ENCODE measurements at regions not wholly inside any gene's neighbourhood (a gene's known extent, or its start where the extent isn't known, plus 50 kb on each side); places are given as distances from the start of the nearest gene placed in this dataset.
"Not testable (repeated sequence)": the region's sequence is repeated elsewhere in the genome, so short reads cannot be mapped to it uniquely, and the experiment has no call there.

DNA sequence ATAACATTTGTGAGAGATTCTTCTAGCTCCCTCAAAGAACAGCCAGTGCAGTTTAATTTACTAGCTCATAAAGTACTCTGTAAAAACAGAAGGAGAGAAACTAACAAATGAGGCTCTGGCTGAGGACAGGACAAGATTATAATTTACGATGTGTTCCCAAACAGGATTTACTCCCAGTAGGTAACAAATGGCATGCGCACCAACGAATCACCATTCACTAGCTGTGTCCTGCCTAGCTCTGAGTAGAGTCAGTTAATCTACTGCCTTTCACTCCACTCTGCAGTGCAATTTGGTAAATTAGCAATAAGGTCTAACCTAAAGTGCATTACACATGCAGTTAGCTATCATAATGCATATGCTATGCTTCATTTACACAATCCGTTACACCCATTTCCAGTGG, 497.4 kb upstream of the CCNG1 start:
- FAIRE-seq (no peak), DNase-seq (ENCODE audit: low spot score) (no peak)

DNA sequence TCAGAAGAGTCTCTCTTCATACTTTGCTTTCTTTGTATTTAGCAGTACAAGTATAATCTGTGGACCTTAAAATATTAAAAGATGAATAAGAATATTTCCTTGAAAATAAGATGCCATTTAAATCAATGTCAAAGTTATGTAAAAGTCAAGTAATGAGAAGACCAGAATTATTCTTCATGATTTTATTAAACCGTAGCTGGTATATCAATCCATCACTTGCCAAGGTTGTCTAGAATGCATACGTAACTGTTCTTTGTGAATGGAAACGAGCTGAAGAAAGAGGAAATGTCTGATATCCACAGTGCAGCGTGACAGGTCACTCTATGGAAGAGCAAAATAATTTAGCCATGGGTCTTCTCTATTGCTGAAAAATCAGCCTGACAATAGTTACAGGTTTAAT, 488.7 kb upstream of the CCNG1 start:
- FAIRE-seq = no peak
- DNase-seq (ENCODE audit: low spot score) = no peak

DNA sequence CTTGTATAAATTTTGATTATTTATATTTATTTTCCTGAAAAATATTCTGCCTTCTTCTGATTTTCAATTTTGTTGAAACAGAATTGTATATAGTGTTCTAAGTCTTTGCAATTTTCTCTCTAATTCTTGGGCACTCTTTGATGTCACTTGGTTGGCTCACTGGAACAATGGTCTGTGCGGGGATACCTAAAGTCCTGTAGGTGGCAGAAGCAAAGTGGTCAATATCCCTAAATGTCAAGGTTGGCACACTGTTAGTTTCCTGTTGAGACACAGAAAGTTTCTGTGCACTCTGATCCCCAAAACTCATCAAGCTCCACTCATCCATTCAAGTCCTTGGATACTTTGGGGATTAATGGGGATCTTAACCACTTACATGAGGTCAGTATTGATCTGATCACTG, 480.8 kb upstream of the CCNG1 start:
- no peak for DNase-seq (ENCODE audit: low spot score)
- FAIRE-seq = no peak

DNA sequence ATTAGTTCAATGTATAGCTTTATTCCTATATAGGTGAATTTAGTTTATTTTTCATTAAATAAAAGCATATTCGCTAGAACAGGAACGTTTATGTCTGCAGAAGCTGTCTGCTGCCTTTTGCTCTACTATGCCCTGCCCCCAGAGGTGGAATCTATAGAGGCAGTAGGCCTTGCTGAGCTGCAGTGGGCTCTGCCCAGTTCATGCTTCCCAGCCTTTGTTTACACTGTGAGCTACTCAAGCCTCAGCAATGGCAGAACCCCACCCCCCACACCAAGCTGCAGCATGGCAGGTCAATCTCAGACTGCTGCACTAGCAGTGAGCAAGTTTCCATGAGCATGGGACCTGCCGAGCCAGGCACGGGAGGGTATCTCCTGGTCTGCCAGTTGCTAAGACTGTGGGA, 473.3 kb upstream of the CCNG1 start:
- not testable (repeated sequence) for DNase-seq (ENCODE audit: low spot score); FAIRE-seq

DNA sequence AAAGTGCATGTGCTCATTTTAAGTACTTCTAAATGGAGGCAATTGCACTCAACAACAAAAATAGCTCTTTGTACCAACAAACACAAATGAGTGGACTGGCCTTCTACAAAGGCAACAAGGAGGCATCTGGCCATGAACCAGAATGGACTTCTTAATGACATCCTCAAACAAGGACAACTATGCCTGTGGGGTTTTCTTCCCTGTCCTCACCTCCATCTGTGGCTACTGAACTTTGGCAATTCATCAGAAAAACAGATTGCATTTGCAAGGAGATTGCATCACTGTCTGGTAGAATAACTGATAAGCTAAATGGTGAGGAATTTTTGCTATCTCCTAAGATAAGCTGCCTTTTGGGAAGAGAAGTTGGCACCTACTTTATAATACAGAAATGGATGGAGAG, 447.3 kb upstream of the CCNG1 start:
- FAIRE-seq = no peak

DNA sequence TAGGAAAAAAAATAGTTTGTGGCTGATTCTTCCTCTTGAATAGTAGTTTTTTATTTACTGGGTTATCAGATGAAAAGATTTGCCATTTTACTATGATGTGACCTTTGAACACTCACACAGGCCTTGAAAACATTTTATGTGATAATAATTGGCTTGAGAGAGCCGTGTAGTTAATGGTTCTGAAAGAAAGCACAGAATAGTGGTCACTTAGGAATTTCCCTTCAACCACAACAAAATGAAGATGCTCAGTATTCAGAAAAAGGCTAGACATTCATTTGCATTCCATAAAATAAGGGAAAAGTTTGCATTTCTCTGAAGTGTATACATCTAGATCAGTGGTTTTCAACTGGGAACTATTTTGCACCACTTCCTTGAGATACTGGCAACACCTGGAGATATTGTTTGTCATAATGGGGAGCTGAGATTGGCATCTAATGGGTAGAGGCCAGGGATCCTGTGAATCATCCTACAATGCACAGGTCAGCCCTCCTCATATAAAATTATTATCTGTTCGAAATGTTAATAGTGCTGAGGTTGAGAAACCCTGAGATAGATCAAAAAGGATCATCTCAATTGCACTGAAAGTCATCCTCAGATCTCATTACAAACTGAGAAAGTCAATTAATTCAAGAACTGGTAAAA, 446.4 kb upstream of the CCNG1 start:
- DNase-seq (ENCODE audit: low spot score) = no peak

More for the DNA sequence above, 447.3 kb upstream of the CCNG1 start:
- DNase-seq (ENCODE audit: low spot score) = no peak

DNA sequence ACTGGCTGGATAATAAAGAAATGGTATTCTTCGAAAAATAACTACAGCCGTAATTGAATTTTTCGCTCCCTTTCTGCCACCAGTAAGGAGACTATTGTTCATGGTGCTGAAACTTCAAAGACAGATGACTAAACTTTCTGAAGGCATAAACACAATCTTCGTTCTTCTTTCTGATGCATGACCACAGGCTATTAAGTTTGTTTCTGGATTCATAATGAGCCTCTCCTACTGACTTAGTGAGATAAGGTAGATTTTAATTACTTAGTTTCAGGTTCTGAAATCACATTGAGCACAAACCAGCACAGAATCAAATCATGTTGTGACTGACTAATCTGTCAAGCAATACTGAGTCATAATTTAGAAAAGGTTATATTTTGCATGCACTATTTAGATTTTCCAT, 441.8 kb upstream of the CCNG1 start:
- no peak for DNase-seq (ENCODE audit: low spot score)
- no peak for FAIRE-seq

More for the DNA sequence above, 446.4 kb upstream of the CCNG1 start:
- FAIRE-seq = no peak

DNA sequence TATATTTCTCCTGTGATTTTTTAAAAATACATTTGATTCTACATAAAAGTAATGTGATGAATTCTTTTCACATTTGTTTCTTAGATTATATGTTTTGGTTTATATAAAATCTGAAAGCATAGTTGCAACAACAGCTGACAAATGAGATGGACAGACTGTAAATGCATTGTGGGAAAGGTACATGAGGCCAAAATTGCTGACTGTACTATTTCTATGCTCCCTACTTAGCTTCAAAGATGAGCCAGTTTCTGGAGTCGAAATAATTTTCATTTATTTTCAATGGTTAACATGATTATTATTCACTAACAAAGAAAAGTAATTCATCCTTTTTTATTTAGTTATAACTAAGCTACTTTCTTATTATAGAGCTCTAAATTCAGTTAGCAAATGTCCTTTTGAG, 441.3 kb upstream of the CCNG1 start:
- DNase-seq (ENCODE audit: low spot score) = no peak
- FAIRE-seq = no peak

DNA sequence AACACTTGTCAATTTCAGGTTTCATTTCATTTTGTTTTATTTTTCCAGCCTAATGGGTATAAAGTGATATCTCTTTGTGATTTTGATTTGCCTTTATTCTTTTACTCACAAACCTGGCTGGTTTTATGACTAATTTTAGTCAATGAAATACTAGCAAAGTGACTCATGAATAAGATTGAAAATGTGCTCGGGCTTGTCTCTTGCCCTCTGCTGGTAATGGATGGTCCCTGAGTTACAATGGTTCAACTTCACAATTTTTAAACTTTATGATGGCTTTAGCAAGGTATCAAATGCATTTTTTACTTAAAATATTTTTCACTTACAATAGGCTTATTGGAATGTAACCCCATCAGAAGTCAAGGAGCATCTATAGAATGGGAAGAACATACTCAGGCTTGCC, 431.4 kb upstream of the CCNG1 start:
- DNase-seq (ENCODE audit: low spot score) (peak; percentile 25), FAIRE-seq (no peak)

DNA sequence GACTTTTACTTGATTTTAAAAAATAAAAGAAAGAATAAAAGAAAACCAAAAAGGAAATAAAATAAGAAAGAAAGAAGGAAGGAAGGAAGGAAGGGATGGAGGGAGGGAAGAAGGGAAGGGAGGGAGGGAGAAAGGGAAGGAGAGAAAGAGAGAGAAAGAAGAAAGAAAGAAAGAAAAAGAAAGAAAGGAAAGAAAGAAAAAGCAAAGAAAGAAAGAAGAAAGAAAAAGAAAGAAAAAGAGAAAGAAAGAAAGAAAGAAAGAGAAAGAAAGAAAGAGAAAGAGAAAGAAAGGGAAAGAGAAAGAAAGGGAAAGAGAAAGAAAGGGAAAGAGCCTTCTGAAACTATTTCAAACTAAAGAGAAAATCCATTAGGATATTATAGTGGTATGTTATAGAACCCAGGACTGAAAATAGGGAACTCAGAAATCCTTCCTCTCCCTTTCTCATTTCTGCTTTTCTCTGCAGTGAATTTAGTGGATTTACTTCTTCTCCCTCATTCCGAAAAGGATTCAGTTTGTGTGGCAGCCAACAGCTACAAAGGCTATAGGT, 414.7 kb upstream of the CCNG1 start:
- no peak for FAIRE-seq
- DNase-seq (ENCODE audit: low spot score) = no peak

DNA sequence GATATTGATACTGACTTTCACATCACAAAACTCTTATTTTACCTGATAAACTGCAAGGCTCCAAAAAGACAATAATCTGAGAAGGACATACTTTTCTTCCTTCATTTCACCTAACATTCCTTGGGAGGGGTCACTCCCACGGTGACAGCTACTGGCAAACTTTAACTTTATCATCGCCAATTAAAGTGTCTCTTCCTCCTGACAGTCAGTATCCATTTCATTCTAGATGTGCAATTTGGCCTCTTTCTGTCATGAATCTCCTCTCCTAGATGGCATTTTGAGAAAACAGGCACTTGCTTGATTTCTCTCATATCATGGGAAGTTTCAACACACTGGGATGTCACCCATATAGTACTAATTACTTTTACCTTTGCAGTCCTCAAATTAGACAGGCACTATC, 413.5 kb upstream of the CCNG1 start:
- DNase-seq (ENCODE audit: low spot score) (no peak), FAIRE-seq (no peak)

DNA sequence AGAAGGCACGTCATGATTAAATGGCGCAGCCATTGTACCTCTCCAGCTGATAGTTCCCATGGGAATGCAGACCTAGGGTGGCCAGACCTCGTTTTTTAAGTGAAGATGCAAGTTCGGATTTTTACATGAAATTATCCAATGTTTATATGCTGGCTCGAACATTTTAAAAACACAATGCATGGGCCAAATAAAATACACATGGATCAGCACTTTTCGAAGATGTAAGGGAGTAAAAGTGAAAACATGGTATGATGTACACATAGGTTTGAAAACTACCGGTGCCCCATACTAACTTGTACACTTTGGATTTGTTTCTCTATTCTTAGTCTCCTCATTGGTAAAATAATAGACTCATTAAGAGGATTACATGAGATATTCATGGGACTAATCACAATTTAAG, 412.5 kb upstream of the CCNG1 start:
- DNase-seq (ENCODE audit: low spot score) (no peak), FAIRE-seq (no peak)

DNA sequence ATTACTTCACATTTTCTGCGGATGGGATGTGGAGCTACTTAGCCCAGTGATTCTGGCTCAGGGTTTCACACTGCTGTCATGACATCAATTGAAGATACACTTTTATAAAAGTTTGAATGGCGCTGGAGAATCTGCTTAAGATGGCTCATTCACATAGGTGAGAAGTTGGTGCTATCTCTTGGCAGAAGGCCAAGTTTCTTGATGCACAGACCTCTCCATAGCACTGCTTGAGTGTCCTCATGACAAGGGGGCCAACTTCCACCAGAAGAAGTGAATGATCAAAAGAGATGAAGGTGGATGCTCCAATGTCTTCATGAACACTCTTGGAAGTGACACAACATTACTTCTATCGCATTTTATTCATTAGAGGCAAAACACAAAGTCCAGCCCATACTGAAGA, 403.7 kb upstream of the CCNG1 start:
- no peak for FAIRE-seq

DNA sequence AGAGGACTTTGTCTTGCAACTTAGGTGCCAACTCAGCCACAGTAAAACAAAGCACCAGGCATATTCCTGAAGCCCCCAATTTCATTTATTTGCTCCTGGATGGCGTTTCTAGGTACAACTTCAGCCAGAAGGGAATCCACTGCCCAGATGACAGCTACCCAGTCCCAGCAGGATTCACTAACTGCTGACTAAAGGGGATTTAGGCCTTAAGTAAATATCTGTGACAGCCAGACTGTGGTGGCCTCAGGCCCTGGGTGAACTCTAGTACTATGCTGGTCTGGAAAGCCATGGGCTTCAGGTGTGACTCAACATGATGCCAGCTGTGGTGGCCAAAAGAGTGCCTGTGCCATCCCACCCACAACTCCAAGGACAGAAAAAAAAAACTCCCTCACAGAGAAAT, 396.1 kb upstream of the CCNG1 start:
- DNase-seq (ENCODE audit: low spot score) (no peak), FAIRE-seq (no peak)

More for the DNA sequence above, 403.7 kb upstream of the CCNG1 start:
- no peak for DNase-seq (ENCODE audit: low spot score)

DNA sequence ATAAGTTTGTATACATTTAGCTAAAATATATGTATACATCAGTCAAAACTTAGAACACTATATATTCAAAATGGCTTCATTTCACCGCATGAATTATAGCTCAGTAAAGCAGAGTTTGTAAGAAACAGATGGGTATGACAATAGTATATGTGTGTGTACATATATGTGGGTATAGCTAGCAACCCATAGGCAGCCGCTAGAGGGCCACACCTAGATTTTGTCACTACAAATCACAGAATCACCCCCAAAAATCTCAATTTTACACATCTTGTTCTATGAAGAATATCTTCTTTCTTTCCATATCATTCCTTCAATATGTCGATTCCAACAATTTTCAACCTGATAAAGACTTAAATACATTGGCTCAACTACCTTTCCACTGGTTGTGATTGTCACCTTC, 357.8 kb upstream of the CCNG1 start:
- FAIRE-seq = no peak
- DNase-seq (ENCODE audit: low spot score) = no peak

DNA sequence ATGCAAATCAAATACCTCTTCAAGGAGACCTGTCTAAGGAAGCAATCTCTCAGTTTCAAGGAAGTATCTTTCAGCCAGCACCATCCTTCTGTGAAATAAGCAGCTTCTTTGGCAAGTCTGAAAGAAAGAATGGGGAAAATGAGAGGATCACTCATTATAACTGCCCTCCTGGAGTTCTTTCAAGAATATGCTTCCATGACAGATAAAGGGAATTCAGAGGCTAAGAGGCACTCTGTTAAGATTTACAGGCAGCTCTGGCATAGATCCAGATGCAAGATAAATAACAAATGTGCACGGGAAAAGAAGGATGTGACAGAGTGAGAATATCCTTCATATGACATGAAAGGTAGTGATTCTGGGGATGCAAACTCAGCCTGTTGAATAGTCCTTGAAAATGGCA, 348.2 kb upstream of the CCNG1 start:
- FAIRE-seq = no peak
- DNase-seq (ENCODE audit: low spot score) = no peak

DNA sequence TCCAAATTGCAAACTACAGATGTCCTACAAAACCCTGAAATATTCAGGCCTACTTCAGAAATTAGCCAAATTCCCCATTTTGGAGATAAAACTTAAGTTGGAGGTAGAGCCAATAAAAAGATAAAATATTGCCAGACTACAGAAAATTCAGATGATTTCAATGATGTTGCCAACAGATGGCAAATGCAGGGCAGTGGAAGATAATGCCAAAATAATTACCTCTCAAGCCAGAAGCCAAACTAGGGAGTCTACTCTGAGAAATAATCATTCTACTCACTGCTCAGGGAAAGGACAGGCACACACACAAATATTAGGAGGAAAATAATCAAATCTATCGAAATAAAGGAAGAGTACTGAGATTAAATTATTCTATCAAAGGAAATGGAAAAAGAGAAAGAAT, 347.5 kb upstream of the CCNG1 start:
- DNase-seq (ENCODE audit: low spot score) (no peak), FAIRE-seq (no peak)

DNA sequence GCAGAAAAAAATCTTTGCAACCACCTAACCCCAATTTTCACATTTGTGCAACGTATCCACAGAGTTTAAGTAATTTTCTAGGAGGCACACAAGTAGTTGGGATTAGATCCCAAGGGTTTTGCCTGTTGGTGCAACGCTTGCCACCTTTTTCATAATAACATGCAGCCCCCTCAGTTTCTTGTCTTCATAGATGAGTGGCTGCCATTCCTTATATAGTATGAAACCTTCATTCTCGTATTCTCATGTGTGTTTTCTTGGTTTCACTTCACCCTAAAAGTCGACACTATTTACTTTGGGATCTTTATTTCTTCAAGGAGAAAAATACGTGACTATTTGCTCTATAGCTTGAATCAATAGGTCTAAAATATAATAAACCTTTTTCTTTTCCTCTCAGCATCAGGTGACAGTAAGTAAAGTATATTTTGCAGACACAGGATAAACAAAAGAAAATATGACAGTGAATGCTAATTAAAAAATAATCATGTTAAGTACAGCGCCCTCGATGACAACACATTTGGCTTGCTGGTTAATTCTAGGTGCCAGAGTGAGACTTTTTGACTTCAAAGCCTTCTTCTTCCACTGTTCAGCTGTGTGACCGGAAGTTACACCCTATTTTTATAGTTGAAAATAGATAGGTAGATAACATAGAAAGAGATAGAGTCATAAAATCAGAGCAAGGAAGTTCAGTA, 342.8 kb upstream of the CCNG1 start:
- no peak for DNase-seq (ENCODE audit: low spot score)

DNA sequence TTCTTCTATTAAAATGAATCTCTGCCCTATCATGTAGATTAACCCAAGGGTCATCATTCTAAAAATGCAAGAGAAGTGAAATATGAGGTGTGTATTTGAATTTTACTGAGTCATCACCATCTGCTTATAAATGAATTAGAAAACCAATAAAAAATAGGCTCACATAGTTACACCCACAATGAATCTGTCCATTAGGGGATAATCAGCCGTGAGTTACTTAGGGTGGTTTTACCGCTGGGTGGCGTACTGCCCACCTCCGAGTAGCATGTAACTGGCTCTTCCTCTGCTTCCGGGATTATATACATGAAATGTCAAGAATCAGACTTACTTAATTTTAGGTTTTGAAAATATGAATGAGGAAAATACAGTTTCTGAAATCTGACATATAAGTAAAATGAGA, 332.9 kb upstream of the CCNG1 start:
- FAIRE-seq = no peak
- DNase-seq (ENCODE audit: low spot score) = no peak

More for the DNA sequence above, 342.8 kb upstream of the CCNG1 start:
- no peak for FAIRE-seq

DNA sequence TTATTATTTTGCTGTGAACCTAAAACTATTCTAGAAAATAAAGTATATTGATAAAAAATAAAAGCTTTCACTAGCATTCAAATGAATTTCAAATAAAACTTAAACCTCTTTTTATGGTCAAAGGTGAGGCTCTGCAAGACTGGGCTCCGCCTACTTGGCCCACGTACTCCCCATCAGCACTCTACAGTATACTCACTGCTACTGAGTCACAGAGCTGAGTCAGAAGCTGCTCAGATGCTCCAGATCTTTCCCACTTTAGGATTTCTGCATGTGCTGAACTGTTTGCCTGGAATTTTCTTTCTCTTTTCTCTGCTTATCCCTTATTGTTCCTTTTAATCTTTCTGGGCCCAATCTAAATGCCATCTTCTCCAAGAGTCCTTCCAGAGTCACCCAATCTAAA, 331.9 kb upstream of the CCNG1 start:
- FAIRE-seq = no peak
- DNase-seq (ENCODE audit: low spot score) = peak; percentile 35

DNA sequence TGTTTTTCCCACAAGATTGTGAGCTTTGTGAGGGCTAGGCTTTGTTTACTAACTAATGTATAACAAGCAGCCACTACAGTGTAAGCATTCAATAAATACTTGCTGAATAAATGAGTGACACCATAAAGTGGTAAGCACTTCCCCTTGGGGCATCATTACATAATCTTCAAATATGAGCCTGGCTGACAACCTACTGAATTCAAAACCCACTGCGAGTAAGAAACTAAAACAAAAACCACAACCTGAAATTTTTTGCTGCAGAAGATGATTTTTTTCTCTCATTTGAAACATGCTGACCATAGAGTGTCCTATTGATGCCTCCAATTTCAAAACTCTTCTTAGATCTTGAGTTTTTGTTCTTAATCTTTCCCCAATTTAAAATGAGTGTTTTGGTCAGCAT, 331.3 kb upstream of the CCNG1 start:
- DNase-seq (ENCODE audit: low spot score) = no peak
- FAIRE-seq = no peak

DNA sequence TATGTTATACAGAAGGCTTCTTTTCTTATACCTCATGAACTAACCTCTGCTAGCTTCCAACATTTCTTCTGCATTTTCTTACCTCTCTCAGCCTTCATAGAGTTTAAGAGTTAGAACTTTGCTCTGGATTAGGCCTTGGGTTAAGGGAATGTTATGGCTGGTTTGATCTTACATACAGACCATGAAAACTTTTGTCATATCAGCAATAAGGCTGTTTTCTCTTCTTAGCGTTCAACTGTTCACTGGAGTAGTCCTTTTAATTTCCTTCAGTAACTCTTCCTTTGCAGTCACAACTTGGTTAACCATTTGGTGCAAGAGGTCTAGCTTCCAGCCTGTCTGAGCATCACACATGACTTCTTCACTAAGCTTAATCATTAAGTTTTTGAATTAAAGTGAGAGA, 329.0 kb upstream of the CCNG1 start:
- no peak for DNase-seq (ENCODE audit: low spot score)
- FAIRE-seq = no peak

DNA sequence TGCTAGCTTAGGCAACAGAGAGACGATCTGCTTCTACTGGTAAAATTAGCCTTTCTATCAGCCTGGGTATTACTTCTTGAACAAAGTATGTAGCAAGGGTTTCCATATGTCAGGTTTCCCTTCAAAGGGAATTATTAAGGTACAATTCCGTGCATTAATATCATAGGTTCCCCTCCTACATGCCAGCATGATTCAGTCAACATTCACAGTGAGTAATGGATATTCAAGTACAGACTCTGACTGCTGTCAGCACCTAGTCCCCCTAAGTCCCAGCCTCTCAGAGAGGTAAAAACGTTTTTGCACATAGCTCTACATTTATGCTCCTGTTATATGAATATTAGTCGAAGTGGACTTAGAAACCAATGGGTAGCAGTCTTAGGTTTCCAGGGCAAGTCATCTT, 322.4 kb upstream of the CCNG1 start:
- DNase-seq (ENCODE audit: low spot score) = no peak
- no peak for FAIRE-seq

Data from RCC 7860 (cell line).